Upper lobe of left lung (tissue), 4 donors: ENCODE measurements at regions not wholly inside any gene's neighbourhood (a gene's known extent, or its start where the extent isn't known, plus 50 kb on each side); places are given as distances from the start of the nearest gene placed in this dataset.

Experiments used
- CTCF ChIP-seq, 6 experiments: fragments of 450-650 bp in 4 of 6; fragments of 200-600 bp in 2 of 6; sonication (generic) in 2 of 6; IDR thresholded peaks; one replicate each; pipeline ENCODE4 v1.5.1; 2016 to 2019; ENCODE audit warnings: antibody characterized with exemption in 6 of 6
- EP300 ChIP-seq, 4 donors: sonication (generic); formaldehyde crosslinking; IDR thresholded peaks; one replicate each; pipeline ENCODE4 v1.5.1; 2017; ENCODE audit warnings: antibody characterized with exemption in 4 of 4, control low read depth in 2 of 4
- POLR2AphosphoS5 ChIP-seq, 2 donors: sonication (generic); formaldehyde crosslinking; IDR thresholded peaks; one replicate each; pipeline ENCODE4 v1.5.1; 2017; ENCODE audit warnings: antibody characterized with exemption in 2 of 2

- TF ChIP-seq EP300 (IDR thresholded peaks at IDR 0.05) (no peak), CTCF (IDR thresholded peaks at IDR 0.05) (no peak), POLR2AphosphoS5 (IDR thresholded peaks at IDR 0.05) (no peak)
Observed at GRCh38 chr3:181969925-181970324, 258.2 kb downstream of the SOX2 start.
